ENCODE measurements at regions not wholly inside any gene's neighbourhood (a gene's known extent, or its start where the extent isn't known, plus 50 kb on each side); places are given as distances from the start of the nearest gene placed in this dataset.
"Not testable (repeated sequence)": the region's sequence is repeated elsewhere in the genome, so short reads cannot be mapped to it uniquely, and the experiment has no call there.

- no peak for ATAC-seq
- intact Hi-C loops (cut with DNase I) = no loop called here
- DNase-seq (ENCODE audit: low spot score) = no peak
These were observed 54.2 kb upstream of the OPRM1 start for GRCh38 chr6:153984811-153985210.

GRCh38 chr6:153980171-153980570 lies 58.9 kb upstream of the OPRM1 start:
- DNase-seq (ENCODE audit: low spot score) (no peak), ATAC-seq (no peak)
- intact Hi-C loops (cut with DNase I) = no loop called here

DNA sequence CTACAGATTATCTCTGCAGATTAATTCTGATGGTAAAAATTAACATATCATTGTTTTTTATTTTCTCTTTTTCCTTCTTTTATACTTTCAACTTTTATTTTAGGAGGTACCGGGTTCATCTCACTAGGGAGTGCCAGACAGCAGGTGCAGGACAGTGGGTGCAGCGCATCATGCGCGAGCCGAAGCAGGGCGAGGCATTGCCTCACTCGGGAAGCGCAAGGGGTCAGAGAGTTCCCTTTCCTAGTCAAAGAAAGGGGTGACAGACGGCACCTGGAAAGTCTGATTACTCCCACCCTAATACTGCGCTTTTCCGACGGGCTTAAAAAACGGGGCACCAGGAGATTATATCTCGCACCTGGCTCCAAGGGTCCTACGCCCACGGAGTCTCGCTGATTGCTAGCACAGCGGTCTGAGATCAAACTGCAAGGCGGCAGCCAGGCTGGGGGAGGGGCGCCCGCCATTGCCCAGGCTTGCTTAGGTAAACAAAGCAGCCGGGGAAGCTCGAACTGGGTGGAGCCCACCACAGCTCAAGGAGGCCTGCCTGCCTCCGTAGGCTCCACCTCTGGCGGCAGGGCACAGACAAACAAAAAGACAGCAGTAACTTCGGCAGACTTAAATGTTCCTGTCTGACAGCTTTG lies 60.0 kb upstream of the OPRM1 start:
- ATAC-seq; intact Hi-C loops (cut with DNase I); DNase-seq (ENCODE audit: low spot score): not testable (repeated sequence)

- ATAC-seq = no peak
- intact Hi-C loops (cut with DNase I) = no loop called here
- no peak for DNase-seq (ENCODE audit: low spot score)
These were observed 61.9 kb upstream of the OPRM1 start for GRCh38 chr6:153976921-153977693.

- intact Hi-C loops (cut with DNase I) = no loop called here
- DNase-seq (ENCODE audit: low spot score) (no peak), ATAC-seq (no peak)
These were observed 73.0 kb upstream of the OPRM1 start for GRCh38 chr6:153966001-153966400.

DNA sequence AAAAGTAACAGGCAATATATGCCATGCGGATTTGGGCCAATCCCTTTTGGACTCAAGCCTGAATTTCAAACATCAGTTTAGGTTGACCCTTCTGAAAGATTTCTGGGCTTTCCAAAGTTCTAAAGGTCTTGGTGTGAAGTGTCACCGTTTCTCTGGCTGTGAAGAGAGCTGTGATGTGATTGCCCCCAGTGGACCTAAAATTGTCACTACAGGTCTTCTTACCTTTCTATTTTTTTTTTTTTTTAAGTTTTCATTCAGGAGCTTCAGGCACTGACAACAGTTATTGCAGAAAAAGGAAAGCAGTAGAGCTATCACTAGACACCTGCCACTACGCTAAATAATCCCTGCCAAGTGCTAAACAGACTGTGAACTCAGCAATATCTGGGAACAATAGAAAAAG lies 75.7 kb upstream of the OPRM1 start:
- ATAC-seq (no peak), DNase-seq (ENCODE audit: low spot score) (no peak)
- intact Hi-C loops (cut with DNase I) = no loop called here

DNA sequence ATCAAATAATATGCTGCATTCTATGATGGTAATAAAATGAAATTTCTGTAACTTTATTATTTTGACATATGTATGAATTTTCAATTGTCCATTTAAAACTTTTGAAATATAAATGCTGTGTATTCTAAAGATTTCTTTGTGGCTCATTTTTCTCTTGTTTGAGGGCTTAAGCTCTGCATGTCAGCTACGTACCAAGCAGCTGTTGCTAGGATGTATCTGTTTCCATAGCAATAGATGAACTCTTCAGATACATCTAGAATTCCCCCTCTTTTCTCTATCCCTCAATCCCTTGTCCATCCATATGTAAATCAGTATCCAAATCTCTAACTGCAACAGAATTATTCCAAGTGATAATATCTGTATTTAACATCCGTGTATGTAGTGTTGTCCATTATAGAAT lies 76.5 kb upstream of the OPRM1 start:
- ATAC-seq (no peak), DNase-seq (ENCODE audit: low spot score) (no peak)
- intact Hi-C loops (cut with DNase I) = no loop called here

GRCh38 chr6:153960741-153961140 lies 78.3 kb upstream of the OPRM1 start:
- DNase-seq (ENCODE audit: low spot score) (no peak), ATAC-seq (no peak)
- intact Hi-C loops (cut with DNase I) = no loop called here

GRCh38 chr6:153960281-153960680 lies 78.8 kb upstream of the OPRM1 start:
- intact Hi-C loops (cut with DNase I) = no loop called here
- peak; percentile 49 for ATAC-seq
- no peak for DNase-seq (ENCODE audit: low spot score)

GRCh38 chr6:153959276-153959675 lies 79.8 kb upstream of the OPRM1 start:
- ATAC-seq (no peak), DNase-seq (ENCODE audit: low spot score) (no peak)
- intact Hi-C loops (cut with DNase I) = no loop called here

DNA sequence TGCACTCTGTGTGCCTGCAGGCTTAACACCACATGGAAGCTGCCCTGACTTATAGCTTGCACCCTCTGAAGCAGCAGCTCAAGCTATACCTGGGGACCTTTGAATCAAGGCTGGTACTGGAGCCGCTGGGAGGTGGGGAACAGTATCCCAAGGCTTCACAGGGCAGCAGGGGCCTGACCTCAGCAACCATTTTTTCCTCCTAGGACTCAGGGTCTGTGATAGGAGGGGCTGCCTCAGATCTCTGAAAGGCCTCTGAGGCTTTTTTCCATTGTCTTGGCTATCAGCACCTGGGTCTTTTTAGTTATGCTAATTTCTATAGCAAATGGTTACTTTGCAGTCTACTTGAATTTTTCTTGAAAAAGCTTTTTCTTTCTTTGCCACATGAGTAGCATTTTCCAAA lies 80.2 kb upstream of the OPRM1 start:
- intact Hi-C loops (cut with DNase I) = no loop called here
- no peak for DNase-seq (ENCODE audit: low spot score)
- ATAC-seq = no peak

DNA sequence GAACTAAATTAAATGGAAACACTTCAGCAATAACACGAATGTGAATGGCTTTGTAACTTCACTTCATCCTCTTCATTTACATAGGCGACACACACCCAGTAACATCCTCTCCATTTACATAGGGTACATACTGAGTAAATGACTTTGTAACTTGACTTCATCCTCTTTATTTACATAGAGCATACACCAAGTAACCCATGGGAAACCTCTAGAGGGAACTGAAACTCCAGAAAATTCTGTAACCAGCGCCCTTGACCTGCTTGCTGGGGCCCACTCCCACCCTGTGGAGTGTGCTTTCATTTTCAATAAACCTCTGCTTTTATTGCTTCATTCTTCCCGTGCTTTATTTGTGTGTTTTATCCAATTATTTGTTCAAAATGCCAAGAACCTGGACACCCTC lies 81.6 kb upstream of the OPRM1 start:
- no peak for ATAC-seq

DNA sequence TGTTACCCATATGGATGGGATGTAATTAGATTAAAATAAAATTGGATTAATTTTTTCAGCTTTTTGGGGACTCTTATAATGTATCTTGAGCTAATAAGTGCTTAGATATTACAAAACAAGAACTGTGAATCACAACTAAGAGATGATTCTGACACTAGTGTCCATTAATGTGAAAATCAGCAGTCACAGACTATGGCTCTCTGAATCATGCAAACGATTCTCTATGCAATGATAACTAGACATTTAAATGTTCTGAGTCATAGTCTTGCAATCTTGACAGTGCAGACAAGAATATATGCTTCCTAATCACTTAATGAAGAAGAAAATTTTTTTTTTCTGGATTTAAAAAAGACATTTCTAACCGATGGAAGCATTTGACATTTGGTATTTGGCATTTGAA lies 82.2 kb upstream of the OPRM1 start:
- ATAC-seq (no peak), DNase-seq (ENCODE audit: low spot score) (no peak)
- intact Hi-C loops (cut with DNase I) = no loop called here

More for the DNA sequence above, 81.6 kb upstream of the OPRM1 start:
- DNase-seq (ENCODE audit: low spot score) = no peak
- intact Hi-C loops (cut with DNase I) = no loop called here

- ATAC-seq = no peak
- intact Hi-C loops (cut with DNase I) = no loop called here
- no peak for DNase-seq (ENCODE audit: low spot score)
These were observed 89.4 kb upstream of the OPRM1 start for GRCh38 chr6:153949616-153950015.

- DNase-seq (ENCODE audit: low spot score) (peak; percentile 55), ATAC-seq (peak; percentile 45)
- intact Hi-C loops (cut with DNase I) = no loop called here
These were observed 91.1 kb upstream of the OPRM1 start for GRCh38 chr6:153947808-153948447.

DNA sequence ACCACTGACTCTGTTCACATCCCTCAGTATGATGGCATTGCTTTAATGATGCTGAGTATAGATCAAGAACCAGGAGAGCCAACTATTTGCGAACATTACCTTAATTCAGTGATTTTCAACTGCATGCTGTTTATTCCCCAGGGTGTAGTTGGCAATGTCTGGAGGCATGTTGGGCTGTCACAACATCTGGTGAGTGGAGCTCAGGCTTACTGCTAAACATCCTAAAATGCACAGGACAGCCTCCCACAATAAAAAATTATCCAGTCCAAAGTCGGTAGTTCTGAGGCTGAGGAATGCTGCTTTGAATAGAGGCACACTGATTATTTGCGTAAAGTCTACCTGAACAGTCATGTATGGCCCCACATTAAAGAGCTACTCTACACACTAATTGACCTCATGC lies 94.8 kb upstream of the OPRM1 start:
- intact Hi-C loops (cut with DNase I) = no loop called here
- ATAC-seq (no peak), DNase-seq (ENCODE audit: low spot score) (no peak)

GRCh38 chr6:153942361-153942760 lies 96.7 kb upstream of the OPRM1 start:
- intact Hi-C loops (cut with DNase I) = no loop called here
- DNase-seq (ENCODE audit: low spot score) (no peak), ATAC-seq (no peak)

DNA sequence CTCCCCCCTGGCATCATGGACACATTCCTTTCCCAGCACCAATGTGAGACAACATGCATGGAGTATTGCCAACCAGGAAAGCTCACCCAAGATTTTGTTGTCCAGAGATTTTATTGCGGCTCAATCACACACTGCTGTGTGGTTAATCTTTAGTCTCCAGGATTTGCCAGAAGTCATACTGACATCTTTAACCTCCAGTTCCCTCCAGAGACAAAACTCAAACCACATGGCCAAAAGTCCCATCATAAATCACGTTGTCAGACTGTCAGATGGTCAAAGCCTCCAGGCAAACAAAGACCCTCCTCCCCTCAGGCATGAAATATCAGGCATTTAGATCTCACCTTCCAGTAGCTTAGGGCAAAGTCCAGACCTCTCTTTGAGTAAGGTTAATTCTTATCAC lies 97.3 kb upstream of the OPRM1 start:
- DNase-seq (ENCODE audit: low spot score) (no peak), ATAC-seq (no peak)
- intact Hi-C loops (cut with DNase I) = no loop called here

GRCh38 chr6:153938876-153939275 lies 100.2 kb upstream of the OPRM1 start:
- no peak for DNase-seq (ENCODE audit: low spot score)
- intact Hi-C loops (cut with DNase I) = no loop called here

DNA sequence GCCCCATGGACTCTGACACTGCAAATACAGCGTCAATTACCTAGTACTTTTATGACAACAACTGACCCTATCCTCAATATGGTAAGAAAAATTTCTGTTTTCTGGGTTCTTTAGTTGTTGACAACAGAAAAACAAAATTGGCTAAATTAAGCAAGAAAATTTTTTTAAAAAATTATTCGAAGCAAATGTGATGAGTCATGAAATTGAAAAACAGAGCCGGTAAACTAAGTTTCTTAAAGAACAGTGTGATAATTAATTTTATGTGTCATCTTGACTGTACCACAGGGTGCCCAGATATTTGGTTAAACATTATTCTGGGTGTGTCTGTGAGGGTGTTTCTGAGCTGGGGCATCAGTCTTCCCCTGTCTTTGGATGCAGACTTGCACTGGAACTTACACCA lies 107.6 kb upstream of the OPRM1 start:
- ATAC-seq (no peak), DNase-seq (ENCODE audit: low spot score) (no peak)
- intact Hi-C loops (cut with DNase I) = no loop called here

More at GRCh38 chr6:153938876-153939275, 100.2 kb upstream of the OPRM1 start:
- ATAC-seq = no peak
